Fibroblast of upper back skin (primary cell): ENCODE measurements at regions not wholly inside any gene's neighbourhood (a gene's known extent, or its start where the extent isn't known, plus 50 kb on each side); places are given as distances from the start of the nearest gene placed in this dataset.

Experiments used
- DNase-seq: peaks from one replicate; pipeline ENCODE4 v3.0.0-alpha.2; 2013

DNA sequence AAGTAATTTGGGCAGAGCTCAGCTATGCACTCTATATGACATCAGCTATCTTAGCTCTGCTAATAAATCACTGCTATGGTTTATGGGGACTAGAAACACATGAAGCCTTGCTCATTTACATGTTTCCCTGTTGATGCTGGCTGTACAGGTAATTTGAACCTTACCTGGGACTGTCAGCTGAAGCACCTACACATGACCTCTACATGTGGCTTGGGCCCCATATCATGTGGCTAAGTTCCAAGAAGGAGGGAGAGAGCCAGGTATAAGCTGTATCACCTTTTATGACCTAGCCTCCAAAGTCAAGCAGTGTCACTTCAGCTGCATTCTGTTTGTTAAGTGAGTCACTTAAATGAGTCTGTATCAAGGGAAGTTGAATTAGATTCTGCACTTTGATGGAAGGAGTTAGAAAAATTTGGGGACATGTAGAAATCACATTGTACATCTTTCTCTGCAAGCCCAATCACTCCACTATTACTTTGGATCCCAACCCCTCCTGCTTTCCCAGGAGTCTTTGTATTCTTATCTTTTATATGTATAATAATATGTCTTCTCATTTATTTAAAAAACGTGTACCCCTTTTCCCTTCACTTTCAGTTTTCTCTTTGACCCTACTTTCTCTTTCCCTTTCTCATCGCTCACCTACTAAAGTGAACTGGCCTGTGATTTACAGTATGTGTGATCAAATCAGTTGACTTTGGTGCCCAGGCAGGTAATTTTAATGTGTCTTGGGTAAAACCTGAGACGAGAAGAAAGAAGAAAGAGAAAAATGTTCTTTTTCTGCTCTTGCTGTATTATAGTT is 53.4 kb upstream of the PRKACB start:
- DNase-seq, result no peak

DNA sequence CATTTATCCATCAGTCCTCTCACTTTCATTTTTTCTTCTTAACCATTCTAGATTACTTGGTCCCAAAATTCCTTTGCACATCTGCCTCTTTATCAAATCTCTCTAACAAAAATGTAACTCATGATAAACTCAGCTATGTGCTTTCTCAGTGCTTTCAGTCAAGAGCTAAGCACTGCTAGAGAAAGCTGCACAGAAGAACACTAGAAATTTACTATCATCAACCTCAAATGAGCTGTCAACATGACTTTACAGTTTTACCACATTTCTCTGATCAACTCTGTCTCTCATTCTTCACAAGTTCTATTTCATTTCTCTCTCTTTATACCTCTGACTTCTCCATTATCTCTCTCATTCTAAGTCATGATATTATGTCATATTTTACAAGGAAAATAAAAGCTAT is 54.2 kb upstream of the PRKACB start:
- no peak for DNase-seq

DNA sequence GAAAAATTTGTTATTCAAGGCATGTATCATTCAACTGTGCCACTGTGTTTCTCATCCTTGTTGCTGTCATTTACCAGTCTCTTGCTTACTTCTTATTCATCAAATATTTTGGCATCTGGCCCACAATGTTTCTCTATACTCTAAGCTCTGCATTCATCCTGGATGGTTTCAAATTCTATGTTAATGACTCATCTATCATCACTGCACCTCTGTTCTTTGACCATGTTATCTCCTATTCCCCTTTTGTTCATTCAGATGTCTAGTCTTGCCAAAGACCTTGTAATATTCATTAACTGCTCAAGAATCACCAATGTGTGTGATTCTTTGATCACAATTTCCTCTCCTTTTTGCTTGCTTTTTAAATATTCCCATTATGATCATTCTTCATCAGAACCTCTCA is 54.6 kb upstream of the PRKACB start:
- DNase-seq, result peak; percentile 84

DNA sequence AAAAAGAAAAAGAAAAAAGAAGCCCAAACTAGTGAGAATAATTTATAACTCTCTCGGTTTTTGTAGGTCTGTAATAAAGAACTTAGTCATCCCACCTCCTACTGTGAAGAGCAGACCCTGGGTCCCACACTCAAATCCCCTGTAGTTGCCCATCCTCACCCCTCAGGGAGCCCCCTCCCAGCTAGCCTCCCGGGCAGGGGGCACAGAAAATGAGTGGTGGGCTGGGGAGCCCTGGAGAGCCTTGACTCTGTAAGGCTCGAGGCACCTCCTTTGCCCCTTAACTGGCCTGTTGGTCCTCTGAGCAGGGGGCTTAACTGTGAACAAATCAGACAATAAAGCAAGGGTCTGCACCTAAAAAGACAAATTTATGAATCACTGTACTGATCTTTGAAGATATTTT is 57.5 kb upstream of the PRKACB start:
- DNase-seq, result no peak

DNA sequence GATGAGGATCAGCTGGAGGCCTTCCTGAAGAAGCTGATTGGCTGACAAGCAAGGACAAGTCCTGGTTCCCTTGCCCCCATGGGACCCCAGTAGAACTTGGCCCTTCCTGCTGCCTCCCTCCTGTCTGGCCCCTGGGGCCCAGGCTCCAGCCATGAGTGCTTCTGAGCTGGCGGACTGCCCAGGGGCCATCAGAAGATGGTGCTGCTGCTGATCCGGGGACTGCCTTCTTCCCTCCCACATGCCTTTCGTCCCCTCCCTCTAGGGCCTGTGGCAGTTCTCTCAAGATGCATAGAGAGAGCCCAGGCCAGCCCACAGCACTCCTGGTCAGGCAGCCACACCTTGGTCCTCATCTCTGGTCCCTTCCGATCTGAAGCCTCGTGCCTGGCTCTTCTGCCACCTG is 57.9 kb upstream of the PRKACB start:
- no peak for DNase-seq

DNA sequence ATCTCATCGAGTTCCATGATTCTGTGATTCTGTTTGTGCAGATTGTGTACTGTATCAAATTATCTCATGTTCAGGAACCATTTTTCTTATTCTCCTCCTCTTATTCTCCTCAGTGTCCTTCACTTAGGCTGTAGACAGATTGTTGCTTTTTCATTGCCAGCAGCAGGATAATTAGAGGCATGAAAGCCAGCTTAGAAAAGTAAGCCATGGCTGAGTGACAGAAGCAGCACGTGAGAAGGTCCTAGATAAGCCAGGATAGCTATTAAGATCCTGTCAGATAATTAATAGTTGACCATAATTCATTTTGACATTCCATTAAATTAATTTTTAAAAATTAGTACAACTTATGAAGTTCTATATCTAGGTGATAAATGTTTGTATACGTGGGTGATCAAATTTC is 60.8 kb upstream of the PRKACB start:
- DNase-seq, result no peak

DNA sequence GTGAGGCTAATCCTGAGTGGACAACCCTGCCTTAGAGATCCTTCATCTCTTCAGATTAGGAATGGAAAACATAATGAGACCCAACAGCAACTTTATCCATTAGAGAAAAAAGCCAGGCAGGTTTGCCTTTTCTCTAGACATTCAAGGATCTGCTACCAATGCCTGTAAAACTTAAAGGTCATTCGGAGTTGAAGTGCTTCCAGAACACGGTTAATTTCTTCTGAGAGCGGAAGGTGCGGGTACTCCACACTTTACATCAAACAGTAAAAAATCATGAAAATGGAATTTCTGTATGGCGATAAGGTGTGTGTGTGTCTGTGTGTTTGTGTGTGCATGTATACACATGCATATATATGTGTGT is 65.2 kb upstream of the PRKACB start:
- DNase-seq, result no peak

DNA sequence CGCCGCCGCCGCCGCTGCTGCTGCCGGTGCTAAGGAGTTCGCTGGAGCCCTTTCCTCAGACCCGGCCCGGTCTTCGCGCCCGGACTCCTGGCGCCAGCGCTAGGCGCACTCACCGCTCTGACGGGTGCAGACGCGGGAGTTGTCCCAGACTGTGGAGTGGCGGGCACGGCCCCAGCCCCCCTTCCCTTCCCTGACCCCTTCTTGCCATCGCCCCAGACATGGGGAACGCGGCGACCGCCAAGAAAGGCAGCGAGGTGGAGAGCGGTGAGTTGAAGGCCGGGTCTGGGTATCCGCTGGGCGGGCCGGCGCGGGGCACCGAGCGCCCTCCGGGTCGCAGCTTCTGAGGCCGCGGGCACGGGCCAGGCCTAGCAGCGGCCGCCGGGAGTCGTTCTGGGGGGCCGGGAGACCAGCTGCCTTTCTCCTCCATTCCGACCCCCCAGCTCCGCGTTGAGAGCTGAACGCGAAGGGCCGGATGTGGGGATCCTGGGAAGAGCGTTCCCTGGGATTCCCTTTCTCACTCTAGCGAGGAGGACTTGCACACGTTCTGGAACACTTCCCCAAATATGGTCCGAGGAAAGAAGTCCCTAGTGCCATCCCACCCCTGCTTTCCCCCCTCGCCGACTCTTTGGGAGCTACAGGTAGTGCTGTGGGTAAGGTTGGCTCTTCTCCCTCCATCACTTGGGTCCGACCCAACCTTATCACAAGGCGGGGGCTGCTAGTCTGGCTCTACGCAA is 65.8 kb upstream of the PRKACB start:
- peak; percentile 42 for DNase-seq

DNA sequence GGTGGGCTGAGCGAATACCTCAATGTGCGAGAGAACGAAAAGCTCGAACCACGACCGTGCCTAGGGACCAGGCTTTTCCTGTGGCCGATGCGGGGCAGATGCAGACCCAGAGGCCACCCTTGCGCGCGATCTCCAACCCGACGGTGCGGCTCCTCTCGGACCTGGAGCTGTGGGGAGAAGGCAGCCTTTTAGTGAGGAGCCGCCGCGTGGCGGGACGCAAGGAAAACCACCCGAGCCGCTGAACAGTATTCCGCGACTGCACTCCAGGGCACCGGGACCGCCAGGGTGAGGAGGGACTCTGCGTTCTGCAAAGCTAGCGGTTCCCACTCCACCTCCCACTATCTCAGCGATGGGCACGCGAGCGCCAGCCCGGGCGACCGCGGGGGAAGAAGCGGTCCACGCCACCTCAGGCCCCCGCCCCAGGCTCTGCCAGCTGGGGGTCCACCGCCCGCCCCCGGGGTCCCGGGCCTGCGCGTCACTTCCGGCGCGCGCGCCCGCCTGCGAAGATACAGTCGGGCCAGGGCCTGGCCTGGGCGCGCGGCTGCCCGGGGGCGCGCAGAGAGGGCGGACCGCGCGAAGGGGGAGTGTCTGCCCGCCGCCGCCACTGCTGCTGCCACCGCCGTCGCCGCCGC is 66.5 kb upstream of the PRKACB start:
- peak; percentile 74 for DNase-seq

DNA sequence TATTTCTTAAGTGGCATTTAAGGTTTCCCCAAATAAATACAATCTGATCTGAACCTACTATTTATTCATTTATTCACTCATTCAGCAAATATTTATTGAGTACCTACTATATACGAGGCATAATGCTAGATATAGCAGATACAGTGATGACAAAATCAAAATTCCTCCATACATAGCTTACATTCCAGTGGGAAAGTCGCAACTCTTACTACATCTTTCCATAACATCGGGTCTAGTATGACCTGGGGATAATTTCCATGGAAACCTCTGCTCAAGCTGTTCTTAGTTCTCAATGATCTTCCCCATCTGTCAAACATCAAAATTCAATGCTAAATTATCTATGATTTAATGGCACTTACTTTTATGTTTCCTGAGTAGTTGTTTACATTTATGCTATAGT is 70.8 kb upstream of the PRKACB start:
- DNase-seq, result peak; percentile 66

DNA sequence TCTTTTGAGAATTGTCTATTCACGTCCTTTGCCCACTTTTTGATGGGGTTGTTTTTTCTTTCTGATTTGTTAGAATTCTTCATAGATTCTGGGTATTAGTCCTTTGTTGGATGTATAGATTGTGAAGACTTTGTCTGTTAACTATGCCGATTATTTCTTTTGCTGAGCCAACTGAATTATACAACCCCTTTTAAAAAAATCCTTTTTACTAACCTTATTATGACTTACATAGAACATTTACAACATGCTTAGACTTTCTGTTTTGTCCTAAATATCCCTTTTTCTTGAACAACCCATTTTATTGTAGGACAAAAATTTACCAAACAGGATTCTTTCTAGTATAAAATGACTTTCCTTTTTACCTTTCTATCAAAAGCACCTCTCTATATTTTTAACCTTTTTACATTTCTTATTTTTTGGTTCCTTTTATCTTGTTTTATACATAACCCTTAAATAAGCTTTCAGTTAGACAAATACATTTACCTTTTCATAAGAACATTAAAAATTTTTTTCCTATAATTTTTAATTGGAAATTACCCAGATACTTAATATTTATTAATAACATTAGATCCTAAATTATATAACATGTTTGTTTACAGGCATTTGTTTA is 70.4 kb upstream of the TTLL7 start:
- DNase-seq, result no peak

DNA sequence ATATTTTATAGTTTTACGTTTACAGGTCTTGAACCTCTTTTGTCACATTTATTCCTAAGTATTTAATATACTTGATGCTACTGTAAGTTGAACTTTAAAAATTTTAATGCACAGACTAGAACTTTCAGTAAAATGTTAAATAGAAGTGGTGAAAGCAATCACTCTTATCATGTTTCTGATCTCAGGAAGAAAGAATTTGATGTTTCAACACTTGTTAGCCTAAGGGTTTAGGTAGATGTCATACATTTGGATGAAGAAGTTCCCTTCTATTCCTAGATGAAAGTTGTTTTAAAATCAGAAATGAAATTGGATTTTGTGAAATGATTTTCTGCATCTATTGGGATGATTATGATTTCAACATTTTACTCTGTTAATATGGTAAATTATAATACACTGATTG is 63.6 kb upstream of the TTLL7 start:
- DNase-seq, result no peak

DNA sequence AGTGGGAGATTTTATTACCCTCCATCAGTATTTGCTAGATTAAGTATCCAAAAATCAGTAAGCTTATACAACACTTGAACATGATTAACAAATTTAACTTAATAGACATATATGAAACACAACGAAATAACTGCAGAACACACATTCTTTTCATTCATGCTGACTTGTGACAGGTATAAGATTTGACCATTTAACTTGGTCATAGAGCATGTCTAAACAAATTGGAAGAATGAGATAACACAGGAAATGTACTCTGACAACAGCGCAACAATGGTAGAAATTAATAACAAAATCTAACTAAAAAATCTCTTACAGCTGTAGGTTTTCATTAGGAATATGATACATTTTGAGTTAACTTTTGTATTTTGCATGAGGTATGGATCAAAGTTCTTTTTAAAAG is 62.4 kb upstream of the TTLL7 start:
- no peak for DNase-seq

DNA sequence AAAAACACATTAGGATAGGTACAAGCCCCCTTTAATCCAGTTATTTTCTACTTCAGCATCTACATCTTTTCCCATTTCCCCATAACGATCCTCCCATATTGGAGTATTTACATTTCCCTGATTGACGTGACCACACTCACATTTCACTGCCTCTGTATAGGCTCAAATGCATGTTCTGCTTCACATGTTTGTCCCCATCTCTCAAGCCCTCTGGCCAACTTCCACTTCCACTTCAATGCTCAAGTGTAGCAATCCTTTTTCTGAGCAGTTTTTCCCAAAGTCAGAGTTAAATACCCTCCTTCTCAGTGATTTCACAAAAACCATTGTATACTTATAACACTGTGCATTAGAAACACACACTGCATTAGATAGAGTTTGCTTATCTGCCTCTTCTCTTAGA is 61.8 kb upstream of the TTLL7 start:
- no peak for DNase-seq

DNA sequence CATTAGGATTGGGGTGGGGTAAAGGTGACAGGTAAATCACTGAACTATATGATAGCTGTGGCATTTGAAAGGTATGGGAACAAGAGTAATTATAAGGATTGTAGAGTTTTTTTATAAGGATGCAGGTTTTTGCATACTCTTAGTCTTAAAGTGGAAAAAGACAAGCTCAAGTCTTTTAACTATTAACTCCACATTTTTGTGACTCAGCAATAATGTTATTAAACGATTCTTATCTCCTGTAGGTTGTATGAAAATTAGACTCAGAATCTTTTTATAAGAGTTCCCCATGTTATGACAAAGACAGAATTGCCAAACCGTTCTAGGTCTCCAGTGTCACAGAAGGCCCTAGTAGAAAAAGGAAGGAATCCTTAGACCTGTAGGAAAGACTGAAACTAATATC is 49.9 kb upstream of the TTLL7 start:
- DNase-seq, result no peak
